Natural killer cell (primary cell): ENCODE measurements at regions not wholly inside any gene's neighbourhood (a gene's known extent, or its start where the extent isn't known, plus 50 kb on each side); places are given as distances from the start of the nearest gene placed in this dataset.

ENCODE experiments used
- ATAC-seq, 3 donors: fragments of 150-1000 bp in 2 of 3; fragments of 200-7000 bp in 1 of 3; cut with Tn5 transposase; 1 replicate in 1 of 3; 2 replicates in 2 of 3; pipeline ENCODE4 v1.10.0; 2021; ENCODE audit warnings: mild to moderate bottlenecking in 2 of 3, moderate library complexity in 2 of 3
- DNase-seq, 2 donors: peaks; one replicate each; pipeline versions ENCODE4 v3.0.0 to v3.0.0-alpha.2; 2013 to 2021; ENCODE audit warnings: mixed read lengths in 1 of 2
- H3K27ac ChIP-seq: one replicate; pipeline ENCODE4 v1.5.1; 2013; ENCODE audit warnings: mild to moderate bottlenecking, low read length
- H3K27me3 ChIP-seq: one replicate; pipeline ENCODE4 v1.6.1; 2013; ENCODE audit warnings: low read length; ENCODE audit not compliant: control insufficient read depth, insufficient read depth
- H3K36me3 ChIP-seq: one replicate; pipeline ENCODE4 v1.6.1; 2013; ENCODE audit warnings: low read length; ENCODE audit not compliant: control insufficient read depth, insufficient read depth
- H3K4me1 ChIP-seq: one replicate; pipeline ENCODE4 v1.6.1; 2013; ENCODE audit warnings: low read length; ENCODE audit not compliant: control insufficient read depth, insufficient read depth
- H3K4me3 ChIP-seq: one replicate; pipeline ENCODE4 v1.5.1; 2013; ENCODE audit warnings: low read length
- H3K9me3 ChIP-seq: one replicate; pipeline ENCODE4 v1.6.1; 2013; ENCODE audit warnings: low read length; ENCODE audit not compliant: control insufficient read depth, insufficient read depth
- H3K27ac Mint-ChIP-seq, 2 donors: one replicate each; pipeline ENCODE4 v1.8.0; 2022; ENCODE audit warnings: mild to moderate bottlenecking in 2 of 2, mixed read lengths in 2 of 2, moderate library complexity in 1 of 2
- H3K27me3 Mint-ChIP-seq, 2 donors: one replicate each; pipeline ENCODE4 v1.8.0; 2022; ENCODE audit warnings: low read depth in 2 of 2, mixed read lengths in 2 of 2
- H3K36me3 Mint-ChIP-seq: one replicate; pipeline ENCODE4 v1.8.0; 2022; ENCODE audit warnings: mixed read lengths
- H3K4me1 Mint-ChIP-seq, 2 donors: one replicate each; pipeline ENCODE4 v1.8.0; 2022; ENCODE audit warnings: mixed read lengths in 2 of 2
- H3K4me3 Mint-ChIP-seq: one replicate; pipeline ENCODE4 v1.8.0; 2022; ENCODE audit warnings: mild to moderate bottlenecking, moderate library complexity, mixed read lengths
- H3K9me3 Mint-ChIP-seq, 2 donors: one replicate each; pipeline ENCODE4 v1.8.0; 2022; ENCODE audit warnings: mixed read lengths in 2 of 2
- WGBS: methylation state at CpG from one replicate; pipeline ENCODE4 v1.1.7; 2013; ENCODE audit warnings: missing lambda C conversion rate; ENCODE audit not compliant: insufficient coverage; 5-methylcytosine and 5-hydroxymethylcytosine counted together
- intact Hi-C: fragments of 100-400 bp; cut with micrococcal nuclease; formaldehyde crosslinking; loops from one replicate; pipeline ENCODE4 v1.14.2; 2022
- TF ChIP-seq, protein P1 (sequence below): fragments of 200-600 bp; IDR thresholded peaks from one replicate; pipeline ENCODE4 v1.8.0; 2022; ENCODE audit warnings: antibody characterized with exemption

DNA sequence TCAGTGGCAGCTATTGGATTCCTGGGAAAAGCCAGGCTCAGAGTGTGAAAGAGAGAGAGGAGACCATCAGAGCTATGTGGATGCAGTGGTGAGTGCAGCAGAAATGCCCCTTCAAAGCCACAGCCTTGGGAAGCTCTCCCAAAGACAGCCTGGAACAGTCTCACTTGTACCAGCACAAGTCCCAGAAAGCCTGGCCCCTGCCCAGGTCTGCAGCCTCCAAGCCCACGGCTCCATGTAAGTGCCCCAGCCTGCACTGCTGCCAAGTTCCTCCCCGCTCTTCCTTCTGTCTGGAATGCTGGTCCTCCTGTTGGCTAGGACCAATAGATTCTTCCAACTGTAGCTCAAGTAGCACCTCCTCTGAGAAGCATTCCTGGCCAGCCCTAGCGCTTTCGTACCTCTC lies 539.7 kb downstream of the MIAT start:
- Histone ChIP-seq H3K36me3 (no peaks in the 10 kb centered on the region), H3K27ac (no peak overlapping the region), H3K4me1 (no peaks in the 10 kb centered on the region), H3K27me3 (no peaks in the 10 kb centered on the region), H3K9me3 (no peaks in the 10 kb centered on the region), H3K4me3 (no peak overlapping the region)
- Mint-ChIP-seq H3K27ac (no peak overlapping the region), H3K4me3 (no peak overlapping the region), H3K4me1 (no peaks in the 10 kb centered on the region), H3K36me3 (no peaks in the 10 kb centered on the region), H3K9me3 (peaks cover 0 to 2% of the 10 kb centered on the region in 2 donors), H3K27me3 (peaks cover 12 to 30% of the 10 kb centered on the region in 2 donors)
- TF ChIP-seq, protein P1, sequence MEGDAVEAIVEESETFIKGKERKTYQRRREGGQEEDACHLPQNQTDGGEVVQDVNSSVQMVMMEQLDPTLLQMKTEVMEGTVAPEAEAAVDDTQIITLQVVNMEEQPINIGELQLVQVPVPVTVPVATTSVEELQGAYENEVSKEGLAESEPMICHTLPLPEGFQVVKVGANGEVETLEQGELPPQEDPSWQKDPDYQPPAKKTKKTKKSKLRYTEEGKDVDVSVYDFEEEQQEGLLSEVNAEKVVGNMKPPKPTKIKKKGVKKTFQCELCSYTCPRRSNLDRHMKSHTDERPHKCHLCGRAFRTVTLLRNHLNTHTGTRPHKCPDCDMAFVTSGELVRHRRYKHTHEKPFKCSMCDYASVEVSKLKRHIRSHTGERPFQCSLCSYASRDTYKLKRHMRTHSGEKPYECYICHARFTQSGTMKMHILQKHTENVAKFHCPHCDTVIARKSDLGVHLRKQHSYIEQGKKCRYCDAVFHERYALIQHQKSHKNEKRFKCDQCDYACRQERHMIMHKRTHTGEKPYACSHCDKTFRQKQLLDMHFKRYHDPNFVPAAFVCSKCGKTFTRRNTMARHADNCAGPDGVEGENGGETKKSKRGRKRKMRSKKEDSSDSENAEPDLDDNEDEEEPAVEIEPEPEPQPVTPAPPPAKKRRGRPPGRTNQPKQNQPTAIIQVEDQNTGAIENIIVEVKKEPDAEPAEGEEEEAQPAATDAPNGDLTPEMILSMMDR, result no peak
- ATAC-seq, result no peak
- intact Hi-C loops, result no loop called here
- WGBS, result 92% methylated on average over 4 of the region's 4 CpGs
- no peak for DNase-seq

DNA sequence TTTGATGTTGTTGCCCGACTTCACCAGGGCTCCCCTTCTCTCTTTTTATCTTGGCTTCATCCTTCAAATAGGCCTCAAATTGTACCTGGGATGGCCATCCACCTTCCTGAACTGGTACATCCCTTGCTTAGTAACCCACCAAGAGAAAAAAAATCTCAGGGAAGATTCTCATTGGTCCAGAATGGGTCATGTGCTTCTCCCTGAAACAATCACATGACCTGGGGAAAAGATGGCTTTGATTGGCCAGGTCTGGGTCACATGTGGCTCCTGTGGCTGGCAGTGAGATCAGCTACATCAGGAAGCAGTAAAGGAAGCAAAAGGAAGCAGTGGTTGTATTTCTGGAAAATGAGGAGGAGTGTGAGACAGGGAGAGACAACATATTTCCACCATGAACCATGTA lies 540.2 kb downstream of the MIAT start:
- Histone ChIP-seq H3K9me3 (no peaks in the 10 kb centered on the region), H3K27me3 (no peaks in the 10 kb centered on the region), H3K27ac (no peak overlapping the region), H3K4me1 (no peaks in the 10 kb centered on the region), H3K4me3 (no peak overlapping the region), H3K36me3 (no peaks in the 10 kb centered on the region)
- ATAC-seq, result no peak
- Mint-ChIP-seq H3K9me3 (peaks cover 0 to 2% of the 10 kb centered on the region in 2 donors), H3K4me3 (no peak overlapping the region), H3K36me3 (no peaks in the 10 kb centered on the region), H3K27ac (no peak overlapping the region), H3K4me1 (no peaks in the 10 kb centered on the region), H3K27me3 (peaks cover 12 to 30% of the 10 kb centered on the region in 2 donors)
- intact Hi-C loops, result no loop called here
- WGBS, result 91% methylated on average over 1 of the region's 1 CpG
- TF ChIP-seq, protein P1, result no peak
- DNase-seq, result no peak

DNA sequence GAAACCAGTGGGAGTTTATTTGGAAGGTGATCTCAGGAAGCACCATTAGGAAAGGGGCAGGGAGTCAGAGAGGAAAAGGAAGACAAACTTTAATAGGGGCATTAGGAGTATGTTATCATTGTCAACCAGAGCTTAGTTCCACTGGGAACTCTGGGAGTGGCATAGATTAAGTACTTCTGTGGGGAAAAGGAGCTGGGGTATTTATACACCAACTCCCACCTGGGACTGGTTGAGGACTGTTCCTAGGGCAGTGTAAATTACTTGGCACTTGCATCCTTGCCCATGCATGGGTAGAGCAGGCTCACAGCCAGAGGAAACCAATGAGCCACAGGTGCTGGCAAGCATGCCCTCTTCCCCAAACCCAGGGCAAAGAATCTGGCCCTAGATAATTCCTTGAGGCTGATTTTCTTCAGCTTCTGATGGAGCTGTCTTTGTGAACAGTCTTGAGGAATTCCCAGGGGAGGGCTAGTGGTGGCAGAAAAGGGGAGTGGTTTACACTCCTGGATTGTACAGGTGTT lies 541.2 kb downstream of the MIAT start:
- TF ChIP-seq, protein P1, result no peak

DNA sequence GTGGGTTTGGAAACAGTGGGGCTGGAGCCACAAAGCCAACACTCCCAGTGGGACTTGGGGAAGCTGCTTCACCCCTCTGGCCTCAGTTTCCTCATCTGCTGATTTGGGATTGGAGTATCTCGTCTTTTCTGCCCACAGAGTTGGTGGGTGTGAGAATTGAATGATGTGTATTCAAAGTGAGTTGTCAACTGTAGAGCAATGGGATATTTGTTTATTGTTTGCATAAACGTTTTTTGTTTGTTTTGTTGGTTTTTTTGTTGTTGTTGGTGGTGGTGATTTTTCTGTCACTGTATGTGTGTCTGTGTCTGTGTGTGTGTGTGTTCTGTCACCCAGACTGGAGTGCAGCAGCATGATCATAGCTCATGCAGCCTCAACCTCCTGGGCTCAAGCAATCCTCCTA lies 542.0 kb downstream of the MIAT start:
- Mint-ChIP-seq H3K4me3 (no peak overlapping the region), H3K27me3 (peaks cover 15 to 23% of the 10 kb centered on the region in 2 donors), H3K36me3 (no peaks in the 10 kb centered on the region), H3K27ac (no peak overlapping the region), H3K9me3 (peaks cover 0 to 2% of the 10 kb centered on the region in 2 donors), H3K4me1 (no peaks in the 10 kb centered on the region)
- Histone ChIP-seq H3K9me3 (no peaks in the 10 kb centered on the region), H3K4me1 (no peaks in the 10 kb centered on the region), H3K27me3 (no peaks in the 10 kb centered on the region), H3K4me3 (no peak overlapping the region), H3K36me3 (no peaks in the 10 kb centered on the region), H3K27ac (no peak overlapping the region)
- no peak for ATAC-seq
- TF ChIP-seq, protein P1, result no peak
- no peak for DNase-seq
- intact Hi-C loops, result no loop called here
- 54% methylated on average over 2 of the region's 2 CpGs for WGBS

More for the DNA sequence above, 541.2 kb downstream of the MIAT start:
- H3K4me1 Mint-ChIP-seq, result no peaks in the 10 kb centered on the region
- Histone ChIP-seq H3K27ac (no peak overlapping the region), H3K27me3 (no peaks in the 10 kb centered on the region), H3K4me3 (no peak overlapping the region), H3K9me3 (no peaks in the 10 kb centered on the region), H3K36me3 (no peaks in the 10 kb centered on the region), H3K4me1 (no peaks in the 10 kb centered on the region)
- H3K4me3 Mint-ChIP-seq, result no peak overlapping the region
- DNase-seq, result no peak
- no peak overlapping the region for H3K27ac Mint-ChIP-seq
- H3K27me3 Mint-ChIP-seq, result peaks cover 16 to 30% of the 10 kb centered on the region in 2 donors
- ATAC-seq, result no peak
- H3K9me3 Mint-ChIP-seq, result peaks cover 0 to 2% of the 10 kb centered on the region in 2 donors
- no peaks in the 10 kb centered on the region for H3K36me3 Mint-ChIP-seq
- intact Hi-C loops, result no loop called here
